Fibroblast of the aortic adventitia (primary cell): ENCODE measurements at regions not wholly inside any gene's neighbourhood (a gene's known extent, or its start where the extent isn't known, plus 50 kb on each side); places are given as distances from the start of the nearest gene placed in this dataset.

Experiments used
- DNase-seq: peaks from one replicate; pipeline ENCODE4 v3.0.0-alpha.2; 2010; ENCODE audit warnings: low read depth
- H3K4me3 ChIP-seq: 2 replicates; pipeline ENCODE4 v1.5.1; 2011; ENCODE audit warnings: low read depth, mild to moderate bottlenecking, control low read depth, low read length, moderate library complexity
- CTCF ChIP-seq: IDR thresholded peaks from 2 replicates; pipeline ENCODE4 v1.5.1; 2011; ENCODE audit warnings: mild to moderate bottlenecking, low read length, control low read depth, inconsistent platforms; ENCODE audit not compliant: insufficient read depth

- TF ChIP-seq CTCF, result no peak
- DNase-seq, result no peak
- H3K4me3 ChIP-seq, result no peak overlapping the region
Measured at GRCh38 chr4:163892417-163892816, 397.9 kb downstream of the TMA16 start.

GRCh38 chr4:163895378-163896005, 401.0 kb downstream of the TMA16 start:
- H3K4me3 ChIP-seq, result no peak overlapping the region
- no peak for DNase-seq
- TF ChIP-seq CTCF, result no peak

GRCh38 chr4:163901319-163901718, 406.8 kb downstream of the TMA16 start:
- no peak overlapping the region for H3K4me3 ChIP-seq
- TF ChIP-seq CTCF, result no peak
- no peak for DNase-seq

- H3K4me3 ChIP-seq, result no peak overlapping the region
- no peak for TF ChIP-seq CTCF
- no peak for DNase-seq
Measured at GRCh38 chr4:163902417-163902816, 407.9 kb downstream of the TMA16 start.

- H3K4me3 ChIP-seq, result no peak overlapping the region
Measured at GRCh38 chr4:163911891-163912290, 417.4 kb downstream of the TMA16 start.

GRCh38 chr4:163913571-163913970, 419.1 kb downstream of the TMA16 start:
- TF ChIP-seq CTCF, result no peak
- no peak overlapping the region for H3K4me3 ChIP-seq

More at GRCh38 chr4:163911891-163912290, 417.4 kb downstream of the TMA16 start:
- DNase-seq, result no peak
- TF ChIP-seq CTCF, result no peak

GRCh38 chr4:163915896-163916295, 421.4 kb downstream of the TMA16 start:
- no peak for TF ChIP-seq CTCF
- no peak for DNase-seq
- no peak overlapping the region for H3K4me3 ChIP-seq

More at GRCh38 chr4:163913571-163913970, 419.1 kb downstream of the TMA16 start:
- DNase-seq, result no peak
